GM18867 (cell line): ENCODE measurements at regions not wholly inside any gene's neighbourhood (a gene's known extent, or its start where the extent isn't known, plus 50 kb on each side); places are given as distances from the start of the nearest gene placed in this dataset.

Experiments used
- ATAC-seq: cut with Tn5 transposase; IDR thresholded peaks from one replicate; pipeline ENCODE4 v1.9.1; 2021; ENCODE audit warnings: mild to moderate bottlenecking, moderate library complexity; ENCODE audit not compliant: unreplicated experiment

DNA sequence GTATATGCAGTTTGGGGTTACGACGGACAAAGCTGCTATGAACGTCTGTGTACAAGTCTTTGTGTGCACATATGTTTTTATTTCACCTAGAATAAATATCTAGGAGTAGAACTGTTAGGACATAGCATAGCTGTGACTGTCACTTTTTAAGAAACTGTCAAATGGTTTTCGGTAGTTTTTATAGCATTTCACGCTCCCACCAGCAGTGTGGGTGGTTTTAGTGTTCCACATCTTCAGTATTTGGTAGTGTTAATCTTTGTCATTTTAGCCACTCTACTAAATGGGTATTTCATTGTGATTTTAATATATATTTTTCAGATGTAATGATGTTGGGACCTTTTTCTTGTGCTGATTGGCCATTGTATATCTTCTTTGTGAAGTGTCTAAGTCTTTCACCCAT, 109.1 kb upstream of the BCAT1 start:
- peak; percentile 25 for ATAC-seq

DNA sequence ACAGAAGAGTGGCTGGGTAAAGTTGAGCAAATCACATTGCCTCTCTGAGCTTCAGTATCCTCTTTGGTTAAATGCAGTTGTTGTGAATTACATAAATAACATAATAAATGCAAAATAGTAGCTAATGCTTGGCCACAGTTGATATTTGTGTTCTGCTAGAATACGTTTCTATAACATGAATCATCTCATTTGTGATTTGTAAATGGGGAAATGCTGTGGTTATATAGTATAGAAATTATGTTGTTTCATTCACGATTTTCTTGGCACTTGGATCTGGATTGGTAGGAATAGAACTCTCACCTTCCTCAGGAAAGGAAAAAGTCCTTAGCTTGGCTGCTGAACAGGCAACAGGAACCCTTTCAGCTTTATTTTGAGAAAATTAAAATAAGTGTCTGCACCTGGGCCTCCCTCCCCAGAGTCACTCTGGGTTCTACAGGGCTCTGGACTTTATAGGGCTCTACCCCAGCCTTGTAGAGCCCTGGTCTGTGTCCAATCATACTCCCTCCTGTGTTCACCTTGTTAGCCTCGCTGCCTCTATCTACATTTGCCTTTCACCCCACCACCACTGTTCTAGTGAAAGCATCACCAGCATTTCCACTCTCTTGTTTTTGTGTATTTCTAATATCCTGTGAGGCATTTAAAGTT, 107.7 kb upstream of the BCAT1 start:
- ATAC-seq = no peak

DNA sequence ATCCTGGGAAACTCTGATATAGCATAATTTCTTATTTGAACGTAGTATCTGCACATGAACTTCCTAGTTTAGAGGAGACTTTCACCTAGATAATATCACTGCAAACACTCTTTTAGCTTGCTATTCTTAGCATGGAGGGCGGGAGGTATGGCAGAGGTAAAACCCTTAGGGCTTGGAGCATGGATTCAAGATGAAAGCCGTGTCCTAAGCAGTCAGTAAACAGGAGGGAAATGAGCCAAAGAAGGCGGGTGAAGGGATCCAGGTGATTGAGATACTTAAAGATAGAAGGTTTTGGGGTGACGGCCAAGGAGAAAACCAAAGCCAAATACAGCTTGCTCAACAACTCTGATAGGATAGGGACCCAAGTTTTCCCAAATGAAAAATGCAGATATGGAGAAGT, 107.1 kb upstream of the BCAT1 start:
- no peak for ATAC-seq

DNA sequence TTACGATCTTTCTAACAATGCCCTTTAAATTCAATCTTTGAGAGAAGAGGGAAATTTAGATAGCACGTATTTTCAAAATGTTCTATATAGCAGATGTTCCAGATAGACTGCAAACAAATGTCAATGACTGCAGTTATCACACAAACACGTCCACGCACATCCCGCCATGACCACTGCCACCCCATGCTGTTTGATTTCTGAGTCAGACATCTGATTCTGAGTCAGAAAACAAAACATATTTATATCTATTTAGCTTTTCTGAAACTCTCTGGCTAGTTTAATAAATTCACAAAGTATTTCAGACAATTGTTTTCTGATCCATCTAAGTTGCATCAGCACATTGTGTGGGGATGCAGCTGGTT, 105.9 kb upstream of the BCAT1 start:
- ATAC-seq = no peak

DNA sequence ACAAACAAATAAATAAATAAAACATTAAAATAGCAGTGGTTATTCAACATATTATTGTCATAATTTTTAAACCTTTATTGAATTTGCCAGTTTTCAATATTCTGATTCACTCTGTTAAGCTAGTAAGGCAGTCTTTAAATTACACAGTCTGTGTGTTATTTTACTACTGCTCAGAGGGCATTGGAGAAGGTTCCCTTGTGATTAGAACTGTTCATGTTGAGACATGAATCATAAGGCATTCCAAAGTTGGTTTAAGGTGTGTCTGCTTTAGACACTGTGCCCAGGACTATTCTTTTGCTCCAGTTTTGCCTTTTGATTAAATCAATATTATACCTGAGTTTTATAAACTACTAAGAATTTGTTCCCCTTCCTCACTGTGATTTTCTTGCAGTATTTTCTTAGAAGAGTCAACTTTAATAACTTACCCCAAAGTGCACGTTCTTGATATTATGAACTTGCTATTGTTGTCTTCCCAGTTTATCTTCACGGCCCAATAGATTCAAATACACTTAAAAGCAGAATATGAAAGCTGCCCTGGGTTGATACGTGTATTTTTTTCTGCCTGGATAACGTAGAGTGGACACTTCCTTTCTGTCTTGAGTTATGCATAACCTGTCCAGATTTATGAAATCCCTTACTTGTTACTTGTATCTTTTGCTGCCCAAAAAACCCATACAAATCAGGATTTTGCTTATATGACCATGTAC, 105.3 kb upstream of the BCAT1 start:
- ATAC-seq = no peak

DNA sequence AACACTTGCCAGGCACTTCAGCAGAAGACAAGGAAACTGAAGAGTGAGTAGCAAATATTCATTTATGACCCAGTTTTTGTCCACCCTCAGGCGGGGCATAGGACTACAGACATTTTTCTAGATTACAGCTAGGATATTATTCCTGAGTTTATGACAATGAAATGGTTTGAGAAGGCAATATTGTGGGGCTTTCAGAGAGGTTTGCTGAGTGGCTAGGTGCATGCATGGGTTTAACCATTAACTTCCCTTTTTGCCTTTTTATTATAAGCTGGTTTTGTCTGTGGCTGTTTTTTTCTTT, 104.0 kb upstream of the BCAT1 start:
- ATAC-seq = no peak

DNA sequence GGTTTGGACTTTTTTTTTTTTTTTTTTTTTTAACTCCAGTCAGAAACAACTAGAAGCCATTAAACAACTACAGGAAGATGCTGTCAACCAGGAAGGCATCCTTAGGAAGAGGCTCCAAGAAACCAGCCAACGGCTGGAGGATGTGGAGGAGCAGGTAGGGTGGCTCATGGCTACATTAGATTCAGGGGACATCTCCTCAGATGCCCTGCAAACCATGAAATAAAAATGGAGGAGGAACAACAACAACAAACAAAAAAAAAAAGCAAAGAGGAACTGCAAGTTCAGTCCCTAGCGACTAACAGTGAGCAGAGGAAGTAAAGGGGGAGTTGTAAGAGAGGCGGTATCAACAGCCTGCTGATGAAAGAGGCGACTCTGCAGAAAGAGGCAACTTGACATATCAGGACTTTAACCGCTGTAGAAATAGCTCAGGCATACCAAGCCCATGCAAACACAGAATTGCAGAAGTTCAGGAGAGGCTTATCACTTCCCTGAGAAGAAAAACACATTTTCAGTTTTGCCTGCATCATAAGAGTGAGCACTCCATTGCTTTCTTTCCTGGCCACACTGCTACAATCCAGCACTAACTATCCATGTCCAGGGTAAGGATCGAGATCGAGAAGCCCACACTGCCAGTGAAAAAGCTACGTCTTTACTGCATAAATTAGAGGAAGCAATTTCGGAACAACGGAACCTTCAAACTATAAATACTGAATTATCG, 103.5 kb upstream of the BCAT1 start:
- peak; percentile 69 for ATAC-seq

DNA sequence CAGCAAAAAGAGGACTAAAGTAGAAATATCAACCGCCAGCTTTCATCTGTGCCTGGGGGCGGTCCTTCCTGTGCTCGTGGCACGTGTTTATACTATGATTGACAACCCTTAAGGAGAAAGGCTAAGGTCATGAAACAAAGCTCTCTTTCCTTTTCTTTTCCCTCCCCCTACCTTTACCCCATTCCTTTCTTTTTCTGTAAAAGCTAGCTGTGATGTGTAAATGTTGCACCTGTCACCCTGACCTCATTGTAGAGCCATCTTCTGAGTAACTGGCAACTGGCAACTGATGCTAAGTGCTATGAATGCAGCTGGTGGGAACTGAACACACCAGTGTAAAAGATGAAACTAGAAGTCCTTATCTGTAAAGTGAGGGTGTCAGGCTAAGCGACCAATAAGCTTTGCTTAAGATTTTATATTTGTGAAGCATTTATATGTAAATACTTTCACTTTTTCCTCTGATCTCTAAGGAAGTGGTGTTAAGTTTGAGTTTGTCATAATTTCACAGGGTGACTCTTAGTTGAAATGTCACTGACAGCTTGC, 102.8 kb upstream of the BCAT1 start:
- peak; percentile 67 for ATAC-seq

DNA sequence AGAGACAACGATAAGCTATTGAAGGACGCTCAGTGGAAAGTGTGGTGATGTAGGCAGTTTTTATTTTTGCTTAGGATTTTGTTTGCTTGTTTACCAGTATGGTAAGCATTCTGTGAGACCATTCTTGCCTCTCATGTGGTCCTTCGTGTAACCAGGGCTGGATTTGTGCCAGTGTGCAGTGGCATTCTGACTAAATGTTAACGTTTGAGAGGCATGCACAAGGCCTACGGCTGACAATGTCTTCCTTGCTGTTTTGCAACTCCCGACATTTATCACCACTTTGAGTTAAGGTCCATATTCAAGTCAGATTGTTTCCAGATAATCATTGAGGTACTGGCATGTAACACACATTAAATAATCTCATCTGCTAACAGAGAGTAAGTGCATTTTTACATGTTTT, 102.3 kb upstream of the BCAT1 start:
- ATAC-seq = no peak

DNA sequence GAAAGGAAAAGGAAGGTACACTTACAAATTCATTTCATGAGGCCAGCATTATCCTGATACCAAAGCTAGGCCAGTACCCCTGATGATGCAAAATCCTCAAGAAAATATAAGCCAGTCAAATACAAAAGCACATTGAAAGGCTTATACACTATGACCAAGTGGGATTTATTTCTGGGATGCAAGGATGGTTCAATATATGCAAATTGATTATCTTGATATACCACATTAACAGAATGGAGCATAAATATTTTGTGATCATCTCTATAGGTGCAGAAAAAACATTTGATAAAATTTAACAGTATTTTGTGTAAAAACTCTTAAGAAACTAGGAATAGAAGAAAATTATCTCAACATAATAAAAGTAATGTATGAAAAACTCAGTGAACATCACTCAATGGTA, 97.0 kb upstream of the BCAT1 start:
- ATAC-seq = no peak

DNA sequence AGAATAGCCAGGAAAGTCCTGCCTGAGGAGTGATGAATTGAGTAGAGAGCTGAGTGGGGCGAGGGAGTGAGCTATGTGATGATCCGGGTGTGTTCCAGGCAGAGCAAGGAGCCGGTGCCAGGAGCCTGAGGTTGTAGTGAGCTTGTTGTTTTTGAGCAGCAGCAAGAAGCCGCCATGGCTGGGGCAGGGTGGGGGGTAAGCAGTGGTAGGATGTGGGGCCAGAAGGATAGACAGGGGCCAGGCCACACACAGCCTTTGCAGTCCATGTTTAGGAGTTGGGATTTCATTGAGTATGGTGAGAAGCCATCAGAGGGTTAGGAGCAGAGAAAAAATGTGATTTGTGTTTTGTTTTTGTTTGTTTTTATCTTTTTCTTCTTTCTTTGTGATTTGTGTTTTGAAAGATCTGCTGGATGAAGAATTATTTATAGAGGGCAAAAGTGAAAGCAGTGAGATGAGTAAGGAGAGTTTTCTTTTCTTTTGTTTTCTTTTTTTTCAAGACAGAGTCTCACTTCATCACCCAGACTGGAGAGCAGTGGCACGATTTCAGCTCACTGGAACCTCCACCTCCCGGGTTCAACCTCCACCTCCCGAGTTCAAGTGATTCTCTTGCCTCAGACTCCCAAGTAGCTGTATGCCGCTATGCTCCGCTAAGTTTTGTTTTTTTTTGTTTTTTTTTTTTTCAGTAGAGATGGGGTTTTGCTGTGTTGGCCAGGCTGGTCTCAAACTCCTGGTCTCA, 92.3 kb upstream of the BCAT1 start:
- ATAC-seq = peak; percentile 88

DNA sequence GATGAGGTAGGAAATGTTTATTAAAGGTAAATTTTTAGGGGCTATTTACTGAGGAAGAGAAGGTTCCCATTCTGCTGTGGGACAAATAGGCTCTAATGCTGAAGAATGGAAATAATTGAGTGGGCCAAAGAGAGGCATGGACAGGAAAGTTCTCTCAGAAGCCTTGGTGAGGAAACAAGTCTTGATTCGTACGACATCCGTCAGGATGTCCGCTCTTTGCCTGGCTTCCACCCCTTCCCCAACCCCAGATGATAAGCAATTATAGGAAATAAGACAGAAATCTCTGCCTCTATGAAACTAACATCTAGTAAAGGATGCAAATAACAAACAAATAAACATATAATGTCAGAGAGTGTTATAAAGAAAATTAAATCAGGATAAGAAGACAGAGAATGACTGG, 91.7 kb upstream of the BCAT1 start:
- no peak for ATAC-seq

DNA sequence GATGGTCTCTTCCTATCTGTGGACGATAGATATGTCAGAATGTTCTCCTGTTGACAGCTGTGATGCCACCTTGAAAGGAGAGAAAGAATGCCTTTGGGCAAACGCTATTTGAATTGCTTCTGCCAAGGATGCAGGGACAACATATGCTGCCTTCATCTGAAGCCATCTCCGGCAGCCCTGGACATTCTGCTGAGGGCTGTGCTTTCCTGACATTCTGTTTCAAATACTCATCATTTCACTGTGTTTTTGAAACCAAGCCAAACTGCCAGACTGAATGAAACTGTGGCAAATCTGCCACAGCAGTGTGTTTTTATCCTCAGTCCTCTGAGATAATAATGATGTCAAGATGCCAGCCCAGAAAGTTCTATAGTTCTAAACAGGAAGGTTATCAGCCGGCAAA, 85.8 kb upstream of the BCAT1 start:
- ATAC-seq = no peak

DNA sequence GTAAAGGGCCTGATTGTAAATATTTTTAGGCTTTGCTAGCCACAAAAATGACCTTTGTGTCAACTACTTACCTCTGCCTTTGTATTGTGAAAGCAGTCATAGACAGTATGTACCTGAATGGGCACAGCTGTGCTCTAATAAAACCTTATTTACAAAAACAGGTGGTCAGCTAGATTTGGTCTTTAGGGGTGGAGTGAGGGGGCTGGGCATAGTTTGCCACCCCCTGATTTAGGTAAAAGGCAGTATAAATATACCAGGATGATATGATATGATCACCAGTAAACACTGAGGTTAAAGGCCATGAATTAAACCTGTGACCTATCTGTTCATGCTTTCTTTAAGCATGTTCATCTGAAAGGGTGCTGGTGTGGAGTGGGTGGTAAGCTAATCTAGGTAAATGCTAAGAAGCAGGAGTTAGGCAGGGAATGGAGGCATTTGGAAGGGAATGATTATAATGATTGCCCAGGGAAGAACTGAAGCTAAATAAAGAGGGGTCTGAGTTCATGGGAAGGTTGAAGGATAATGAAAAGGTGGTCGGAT, 77.1 kb upstream of the BCAT1 start:
- ATAC-seq = no peak

DNA sequence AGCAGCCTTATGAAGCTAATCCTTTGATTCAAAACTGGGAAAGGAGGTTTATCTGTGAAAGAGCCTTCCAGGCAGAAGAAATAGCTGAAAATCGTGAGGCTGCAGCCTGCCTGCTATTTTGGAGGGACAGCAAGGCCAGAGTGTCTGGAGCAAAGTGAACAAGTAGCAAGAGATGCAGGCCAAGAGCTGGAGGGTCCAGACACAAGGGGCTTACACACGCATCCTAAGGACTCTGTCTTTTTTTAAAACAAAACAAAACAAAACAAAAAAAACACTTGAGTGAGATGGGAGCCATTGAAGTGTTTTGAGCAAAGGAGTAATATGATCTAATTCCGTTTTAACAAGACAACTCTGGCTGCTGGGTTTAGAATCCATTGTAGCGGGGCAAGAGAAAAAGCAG, 76.4 kb upstream of the BCAT1 start:
- no peak for ATAC-seq

DNA sequence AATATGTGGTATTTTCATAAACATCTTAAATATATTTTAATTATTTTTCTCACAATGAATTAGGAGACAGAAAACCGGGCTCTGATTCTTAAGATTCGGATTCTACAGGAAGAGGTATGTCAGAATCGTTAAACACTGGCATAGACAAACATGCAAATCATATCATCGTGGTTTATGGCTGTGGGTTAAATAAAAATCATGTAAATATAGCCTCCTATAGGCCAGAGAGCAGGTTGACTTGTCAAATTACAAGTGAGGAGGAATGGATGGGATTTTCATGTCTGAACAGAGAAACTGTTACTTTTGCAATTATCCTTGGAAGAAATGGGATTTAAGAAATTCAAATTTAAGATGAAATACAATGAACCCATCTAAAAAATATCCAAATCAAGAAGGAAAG, 74.9 kb upstream of the BCAT1 start:
- ATAC-seq = no peak

DNA sequence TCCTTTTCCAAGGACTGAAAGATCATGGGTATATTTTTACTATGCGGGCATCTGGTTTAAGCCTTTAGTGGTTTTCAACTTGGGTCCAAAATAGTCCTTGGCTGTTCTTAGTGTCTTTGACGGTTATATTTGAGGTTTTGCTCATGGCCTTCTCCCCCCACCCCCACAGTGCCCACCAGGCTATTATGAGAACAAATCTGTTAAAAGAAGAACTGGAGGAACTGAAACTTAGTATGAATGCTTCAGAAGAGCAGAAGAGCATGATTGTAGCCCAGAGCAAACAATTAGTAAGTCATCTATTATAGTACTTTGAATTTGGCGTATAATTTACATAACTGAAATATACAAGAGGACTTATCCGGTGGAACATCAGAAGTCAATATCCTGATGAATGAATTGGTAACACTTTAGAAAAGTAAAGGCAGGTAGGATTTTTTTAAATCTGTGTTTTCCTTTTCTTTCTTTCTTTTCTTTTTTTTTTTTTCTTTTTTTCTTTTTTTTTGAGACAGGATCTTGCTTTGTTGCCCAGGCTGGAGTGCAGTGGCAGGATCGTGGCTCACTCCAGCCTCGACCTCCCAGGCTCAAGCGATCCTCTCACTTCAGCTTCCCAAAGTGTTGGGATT, 71.8 kb upstream of the BCAT1 start:
- ATAC-seq = peak; percentile 93

DNA sequence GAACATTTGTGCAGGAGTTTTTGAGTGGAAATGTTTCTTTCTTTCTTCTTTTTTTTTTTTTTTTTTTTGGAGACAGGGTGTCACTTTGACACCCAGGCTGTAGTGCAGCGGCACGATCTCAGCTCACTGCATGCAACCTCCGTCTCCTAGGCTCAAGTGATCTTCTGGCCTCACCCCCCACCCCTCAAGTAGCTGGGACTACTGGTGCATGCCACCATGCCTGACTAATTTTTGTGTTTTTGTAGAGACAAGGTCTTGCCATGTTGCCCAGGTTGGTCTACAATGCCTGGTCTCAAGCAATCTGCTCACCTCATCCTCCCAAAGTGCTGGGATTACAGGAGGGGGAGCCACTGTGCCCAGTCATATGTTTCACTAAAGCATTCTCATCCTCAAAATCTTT, 69.2 kb upstream of the BCAT1 start:
- ATAC-seq = no peak

DNA sequence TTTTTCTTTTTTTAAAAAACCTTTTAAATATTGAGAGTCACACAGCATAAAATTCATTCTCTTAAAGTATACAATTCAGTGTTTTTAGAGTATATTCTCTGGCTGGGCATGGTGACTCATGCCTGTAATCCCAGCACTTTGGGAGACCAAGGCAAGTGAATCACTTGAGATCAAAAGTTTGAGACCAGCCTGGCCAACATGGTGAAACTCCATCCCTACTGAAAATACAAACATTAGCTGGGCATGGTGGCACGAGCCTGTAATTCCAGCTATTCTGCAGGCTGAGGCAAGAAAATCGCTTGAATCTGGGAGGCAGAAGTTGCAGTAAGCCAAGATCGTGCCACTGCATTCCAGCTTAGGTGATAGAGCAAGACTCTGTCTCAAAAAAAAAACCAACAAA, 68.4 kb upstream of the BCAT1 start:
- no peak for ATAC-seq

DNA sequence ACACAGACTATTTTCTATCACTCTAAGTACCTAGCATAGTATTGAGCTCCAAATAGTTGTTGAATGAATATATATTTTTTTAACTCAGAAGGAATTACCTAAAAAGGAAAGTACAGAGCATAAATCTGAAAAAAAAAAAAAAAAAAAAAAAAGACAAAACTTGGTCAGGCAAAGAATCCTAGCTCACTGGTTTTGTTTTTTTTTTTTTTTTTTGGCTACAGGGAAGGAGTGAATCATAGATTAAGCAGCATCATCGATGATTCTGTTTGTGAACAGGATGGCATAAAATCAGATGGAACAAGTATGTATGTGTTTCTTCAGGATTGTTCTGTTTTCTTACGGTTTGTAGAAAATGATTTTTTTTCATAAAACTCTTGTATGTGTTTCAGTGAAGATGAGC, 66.1 kb upstream of the BCAT1 start:
- no peak for ATAC-seq

DNA sequence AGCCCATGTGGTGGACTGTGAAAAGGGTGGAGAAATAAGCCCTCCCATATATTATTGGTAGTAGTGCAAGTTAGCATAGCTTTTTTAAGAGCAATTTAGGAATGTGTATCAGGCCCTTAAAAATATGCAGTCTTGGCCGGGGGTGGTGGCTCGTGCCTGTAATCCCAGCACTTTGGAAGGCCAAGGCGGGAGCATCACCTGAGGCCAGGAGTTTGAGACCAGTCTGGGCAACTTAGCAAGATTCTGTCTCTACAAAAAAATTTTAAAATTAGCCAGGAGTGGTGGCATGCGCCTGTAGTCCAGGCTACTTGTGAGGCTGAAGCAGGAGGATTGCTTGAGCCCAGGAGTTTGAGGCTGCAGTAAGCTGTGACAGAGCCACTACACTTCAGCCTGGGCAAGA, 64.2 kb upstream of the BCAT1 start:
- no peak for ATAC-seq
